Keratinocyte (primary cell): ENCODE measurements at regions not wholly inside any gene's neighbourhood (a gene's known extent, or its start where the extent isn't known, plus 50 kb on each side); places are given as distances from the start of the nearest gene placed in this dataset.

ENCODE experiments used
- CTCF ChIP-seq, 3 experiments: IDR thresholded peaks in 1 of 3; conservative IDR thresholded peaks in 1 of 3; optimal IDR thresholded peaks in 1 of 3; 2 replicates in 2 of 3; 3 replicates in 1 of 3; pipeline versions ENCODE3 to v1.5.1; 2011; ENCODE audit warnings: low read length in 3 of 3, mild to moderate bottlenecking in 3 of 3, moderate library complexity in 2 of 3, control low read depth in 1 of 3, inconsistent platforms in 1 of 3; ENCODE audit not compliant: insufficient read depth in 2 of 3; ENCODE audit errors: extremely low read depth in 1 of 3
- EZH2 ChIP-seq: IDR thresholded peaks from one replicate; pipeline ENCODE4 v1.6.1; 2012; ENCODE audit warnings: inconsistent platforms, mild to moderate bottlenecking, low read length, moderate library complexity

GRCh38 chr2:16395601-16396000, 270.0 kb downstream of the CYRIA start:
- TF ChIP-seq CTCF (optimal IDR thresholded peaks at IDR 0.05 in 1 of 3, IDR thresholded peaks at IDR 0.05 in 1 of 3, conservative IDR thresholded peaks at IDR 0.05 in 1 of 3; ENCODE audit: extremely low read depth in 1 of 3, insufficient read depth in 2 of 3, low read length in 3 of 3) (no peak), EZH2 (no peak)
